IMR-90 (cell line): ENCODE measurements at regions not wholly inside any gene's neighbourhood (a gene's known extent, or its start where the extent isn't known, plus 50 kb on each side); places are given as distances from the start of the nearest gene placed in this dataset.

Experiments used
- ATAC-seq: fragments of 200-7000 bp; cut with Tn5 transposase; 2 replicates; pipeline ENCODE4 v1.9.1; 2020; ENCODE audit warnings: low read depth, mild to moderate bottlenecking, moderate library complexity
- BruUV-seq: library from RNA; stranded (reverse); fragments of 400-500 nt; replicated peaks from 2 replicates; lab custom pipeline; 2021; lab: Mats Ljungman, UMichigan
- CTCF ChIA-PET: fragments of 300-600 bp; formaldehyde crosslinking; extraction: SDS; loops from one replicate; lab custom pipeline; 2021; ENCODE audit warnings: antibody characterized with exemption; lab: Yijun Ruan, JAX
- POLR2A ChIA-PET: fragments of 300-600 bp; sonication (Branson Sonifier 250); formaldehyde crosslinking; loops from one replicate; lab custom pipeline; 2022; ENCODE audit warnings: antibody characterized with exemption; ENCODE audit not compliant: unreplicated experiment; lab: Charles Lee
- DNase-seq: peaks from one replicate; pipeline ENCODE4 v3.0.0; 2013
- H2AFZ ChIP-seq: replicated peaks from 2 replicates; pipeline ENCODE3; 2013; ENCODE audit warnings: low read length, mild to moderate bottlenecking; ENCODE audit not compliant: poor library complexity
- H2AK5ac ChIP-seq: 2 replicates; pipeline ENCODE4 v1.6.1; 2013; ENCODE audit warnings: low read depth, low read length, inconsistent platforms
- H2AK9ac ChIP-seq: replicated peaks from 2 replicates; pipeline ENCODE3; 2013; ENCODE audit warnings: mild to moderate bottlenecking, low read depth, low read length, moderate library complexity; ENCODE audit not compliant: poor library complexity
- H2BK120ac ChIP-seq: 2 replicates; pipeline ENCODE4 v1.6.1; 2013; ENCODE audit warnings: low read depth, low read length, inconsistent platforms
- H2BK15ac ChIP-seq: 3 replicates; pipeline ENCODE4 v1.6.1; 2013; ENCODE audit warnings: low read depth, low read length, inconsistent platforms
- H2BK20ac ChIP-seq: 2 replicates; pipeline ENCODE4 v1.6.1; 2013; ENCODE audit warnings: low read depth, mild to moderate bottlenecking, inconsistent platforms, low read length, moderate library complexity
- H2BK5ac ChIP-seq: 2 replicates; pipeline ENCODE4 v1.6.1; 2013; ENCODE audit warnings: mild to moderate bottlenecking, low read depth, low read length, inconsistent platforms; ENCODE audit not compliant: poor library complexity, severe bottlenecking
- H3K14ac ChIP-seq: replicated peaks from 2 replicates; pipeline ENCODE4 v1.6.1; 2013; ENCODE audit warnings: low read depth, low read length, inconsistent platforms
- H3K18ac ChIP-seq: 2 replicates; pipeline ENCODE4 v1.6.1; 2013; ENCODE audit warnings: low read depth, low read length, control low read depth
- H3K23ac ChIP-seq: 2 replicates; pipeline ENCODE4 v1.6.1; 2013; ENCODE audit warnings: low read depth, low read length, inconsistent platforms
- H3K27ac ChIP-seq: 2 replicates; pipeline ENCODE4 v1.5.1; 2013; ENCODE audit warnings: mild to moderate bottlenecking, control low read depth, low read length; ENCODE audit not compliant: insufficient read depth
- H3K27me3 ChIP-seq: 2 replicates; pipeline ENCODE4 v1.6.1; 2013; ENCODE audit warnings: low read length; ENCODE audit not compliant: control insufficient read depth, insufficient read depth
- H3K36me3 ChIP-seq: 2 replicates; pipeline ENCODE4 v1.6.1; 2013; ENCODE audit warnings: low read length, mixed read lengths; ENCODE audit not compliant: control insufficient read depth, insufficient read depth
- H3K4ac ChIP-seq: 2 replicates; pipeline ENCODE4 v1.6.1; 2013; ENCODE audit warnings: low read depth, low read length, inconsistent platforms
- H3K4me1 ChIP-seq: 2 replicates; pipeline ENCODE4 v1.6.1; 2013; ENCODE audit warnings: low read length, mixed read lengths; ENCODE audit not compliant: control insufficient read depth, insufficient read depth
- H3K4me2 ChIP-seq: 2 replicates; pipeline ENCODE4 v1.6.1; 2013; ENCODE audit warnings: low read depth, mild to moderate bottlenecking, control low read depth, low read length, moderate library complexity
- H3K4me3 ChIP-seq: 2 replicates; pipeline ENCODE4 v1.5.1; 2013; ENCODE audit warnings: low read depth, mild to moderate bottlenecking, control low read depth, low read length, moderate library complexity; ENCODE audit not compliant: insufficient read depth
- H3K56ac ChIP-seq: 2 replicates; pipeline ENCODE4 v1.6.1; 2013; ENCODE audit warnings: low read length, inconsistent platforms; ENCODE audit not compliant: insufficient read depth; ENCODE audit errors: extremely low read depth
- H3K79me1 ChIP-seq, 2 experiments: 2 replicates each; pipeline ENCODE4 v1.6.1; 2013; ENCODE audit warnings: low read length in 2 of 2, inconsistent platforms in 1 of 2, low read depth in 1 of 2
- H3K9ac ChIP-seq: 2 replicates; pipeline ENCODE4 v1.6.1; 2013; ENCODE audit warnings: low read depth, low read length, control low read depth
- H3K9me1 ChIP-seq: 2 replicates; pipeline ENCODE4 v1.6.1; 2013; ENCODE audit warnings: low read length, inconsistent platforms; ENCODE audit not compliant: insufficient read depth
- H3K9me3 ChIP-seq: 2 replicates; pipeline ENCODE4 v1.6.1; 2013; ENCODE audit warnings: low read length; ENCODE audit not compliant: control insufficient read depth, insufficient read depth
- H4K20me1 ChIP-seq: 2 replicates; pipeline ENCODE4 v1.6.1; 2013; ENCODE audit warnings: low read length, inconsistent platforms; ENCODE audit not compliant: insufficient read depth
- H4K5ac ChIP-seq: 2 replicates; pipeline ENCODE4 v1.6.1; 2013; ENCODE audit warnings: mild to moderate bottlenecking, low read depth, low read length, control low read depth
- H4K8ac ChIP-seq, 2 experiments: 2 replicates each; pipeline ENCODE4 v1.6.1; 2013; ENCODE audit warnings: low read depth in 2 of 2, low read length in 2 of 2, control low read depth in 1 of 2, inconsistent platforms in 1 of 2
- H4K91ac ChIP-seq: 2 replicates; pipeline ENCODE4 v1.6.1; 2013; ENCODE audit warnings: low read depth, low read length, inconsistent platforms; ENCODE audit not compliant: insufficient read depth
- BHLHE40 ChIP-seq: fragments of 150-350 bp; IDR thresholded peaks from 2 replicates; pipeline ENCODE4 v1.6.1; 2016; ENCODE audit warnings: mild to moderate bottlenecking, low read depth, low read length
- CEBPB ChIP-seq: IDR thresholded peaks from 2 replicates; pipeline ENCODE4 v1.6.1; 2012; ENCODE audit warnings: low read depth, low read length, improper control_type of control experiment
- RCOR1 ChIP-seq: IDR thresholded peaks from 2 replicates; pipeline ENCODE4 v1.6.1; 2012; ENCODE audit warnings: mild to moderate bottlenecking, low read length, improper control_type of control experiment; ENCODE audit not compliant: insufficient replicate concordance
- WGBS, 2 experiments: methylation state at CpG; one replicate each; pipeline versions ENCODE4 v1.1.5 to v1.1.7; 2013; ENCODE audit warnings: missing lambda C conversion rate in 2 of 2; ENCODE audit not compliant: insufficient read length in 1 of 2; ENCODE audit errors: extremely low coverage in 2 of 2; 5-methylcytosine and 5-hydroxymethylcytosine counted together
- dilution Hi-C: fragments of 300-500 bp; cut with HindIII; formaldehyde crosslinking; loops from one replicate; pipeline ENCODE4 v1.14.3; 2018; ENCODE audit warnings: low sequenced_read_pairs; ENCODE audit not compliant: unreplicated experiment
- in situ Hi-C: fragments of 300-500 bp; cut with MboI; formaldehyde crosslinking; loops from 3 replicates; pipeline ENCODE4 v1.14.3; 2019; ENCODE audit warnings: low sequenced_read_pairs, inconsistent platforms, mixed read lengths
- intact Hi-C: fragments of 100-400 bp; cut with micrococcal nuclease; formaldehyde crosslinking; loops from 2 replicates; pipeline ENCODE4 v1.10.0; 2022

- H3K9me1 ChIP-seq, result no peaks in the 10 kb centered on the region
- no peaks in the 10 kb centered on the region for H3K9me3 ChIP-seq
- no peaks in the 10 kb centered on the region for H3K36me3 ChIP-seq
- BruUV-seq, result no TSS peak
- no peak overlapping the region for H2AK9ac ChIP-seq
- ChIA-PET POLR2A (no interaction called here), CTCF (no interaction called here)
- H2BK120ac ChIP-seq, result no peak overlapping the region
- H3K4me3 ChIP-seq, result no peak overlapping the region
- no peak overlapping the region for H2AFZ ChIP-seq
- no peaks in the 10 kb centered on the region for H4K20me1 ChIP-seq
- no peak overlapping the region for H3K14ac ChIP-seq
- no CpG with 5 or more reads among the region's 1 CpG for WGBS, 2 experiments
- DNase-seq (no peak), ATAC-seq (no peak)
- no peak overlapping the region for H3K18ac ChIP-seq
- no peak overlapping the region for H2BK15ac ChIP-seq
- H3K27ac ChIP-seq, result no peak overlapping the region
- no peak overlapping the region for H2BK5ac ChIP-seq
- no peak overlapping the region for H3K4me2 ChIP-seq
- H3K27me3 ChIP-seq, result no peaks in the 10 kb centered on the region
- H2BK20ac ChIP-seq, result no peak overlapping the region
- dilution Hi-C loops, result no loop called here
- H3K4ac ChIP-seq, result no peak overlapping the region
- H3K9ac ChIP-seq, result no peak overlapping the region
- in situ Hi-C loops, result no loop called here
- no peaks in the 10 kb centered on the region for H3K4me1 ChIP-seq
- no peak overlapping the region for H2AK5ac ChIP-seq
- no peak overlapping the region for H4K8ac ChIP-seq
- H3K79me1 ChIP-seq, result no peaks in the 10 kb centered on the region
- H3K56ac ChIP-seq, result no peak overlapping the region
- TF ChIP-seq BHLHE40 (no peak), RCOR1 (no peak), CEBPB (peak; percentile 54)
- H4K5ac ChIP-seq, result no peak overlapping the region
- intact Hi-C loops, result no loop called here
- H4K91ac ChIP-seq, result no peak overlapping the region
- H3K23ac ChIP-seq, result no peak overlapping the region
Measured at GRCh38 chr4:145287351-145287750, 107.0 kb upstream of the OTUD4 start.
